ENCODE measurements at regions not wholly inside any gene's neighbourhood (a gene's known extent, or its start where the extent isn't known, plus 50 kb on each side); places are given as distances from the start of the nearest gene placed in this dataset.

- no peaks in the 10 kb centered on the region; the same call in 1 of the 2 replicates for H3K9me3 ChIP-seq (replicated peaks; ENCODE audit: control insufficient read depth, insufficient read depth, low read depth, low read length)
- BruUV-seq (replicated peaks), result no TSS peak
- intact Hi-C loops (cut with micrococcal nuclease) (no loop called here), in situ Hi-C loops (cut with MboI) (no loop called here)
- H3K4me3 ChIP-seq, result no peak overlapping the region
- no peak overlapping the region for H2AFZ ChIP-seq (ENCODE audit: low read depth, low read length)
- no peaks in the 10 kb centered on the region for H3K4me1 ChIP-seq (replicated peaks in 1 of 2; ENCODE audit: control insufficient read depth in 2 of 2, insufficient read depth in 2 of 2, low read length in 2 of 2)
- H3K9me1 ChIP-seq (ENCODE audit: control insufficient read depth, insufficient read depth, low read length), result no peaks in the 10 kb centered on the region
- ATAC-seq (no peak), DNase-seq (ENCODE audit: extremely low read depth in 1 of 4, low spot score in 3 of 4) (no peak), FAIRE-seq (no peak)
- WGBS (ENCODE audit: insufficient coverage, low coverage, missing lambda C conversion rate), result under 1% methylated on average over 5 of the region's 5 CpGs
- no peaks in the 10 kb centered on the region for H3K36me3 ChIP-seq (ENCODE audit: control insufficient read depth, insufficient read depth, low read length)
- ChIA-PET POLR2A (no interaction called here), CTCF (ENCODE audit: low intra/inter-chr PET ratio) (no interaction called here)
- no peaks in the 10 kb centered on the region for H3K27me3 ChIP-seq (ENCODE audit: control insufficient read depth in 2 of 2, insufficient read depth in 2 of 2, low read length in 2 of 2)
- no peak overlapping the region for H3K9ac ChIP-seq (ENCODE audit: insufficient read depth in 1 of 2, low read depth in 2 of 2, low read length in 2 of 2)
- no peak overlapping the region for H3K4me2 ChIP-seq (ENCODE audit: insufficient read depth, low read length)
- H4K20me1 ChIP-seq (replicated peaks; ENCODE audit: control insufficient read depth, insufficient read depth, low read length), result no peaks in the 10 kb centered on the region
- H3K79me2 ChIP-seq (ENCODE audit: control insufficient read depth, insufficient read depth, low read length), result no peaks in the 10 kb centered on the region
- H3K27ac ChIP-seq (ENCODE audit: extremely low read depth, low read depth, low read length), result no peak overlapping the region
- TF ChIP-seq PHTF2 (CRISPR knock-in tag; IDR thresholded peaks at IDR 0.05) (no peak), ZFP1 (CRISPR knock-in tag; IDR thresholded peaks at IDR 0.05) (no peak), HNRNPUL1 (IDR thresholded peaks at IDR 0.05; ENCODE audit: low read length) (no peak), ZBTB12 (CRISPR knock-in tag; IDR thresholded peaks at IDR 0.05) (no peak), HIVEP1 (CRISPR knock-in tag; IDR thresholded peaks at IDR 0.05) (no peak), ZNF239 (CRISPR knock-in tag; IDR thresholded peaks at IDR 0.05) (no peak), ZFP30 (CRISPR knock-in tag; IDR thresholded peaks at IDR 0.05; ENCODE audit: borderline replicate concordance) (no peak), DDX20 (tag; IDR thresholded peaks at IDR 0.05; ENCODE audit: low read depth) (no peak), ZNF655 (CRISPR knock-in tag; IDR thresholded peaks at IDR 0.05) (no peak), ETS1 (conservative IDR thresholded peaks at IDR 0.05; ENCODE audit: control insufficient read depth, low read depth, low read length) (no peak), KAT7 (CRISPR knock-in tag; IDR thresholded peaks at IDR 0.05; ENCODE audit: borderline replicate concordance) (no peak), UBTF (IDR thresholded peaks at IDR 0.05; ENCODE audit: borderline replicate concordance in 1 of 2, low read depth in 2 of 2, low read length in 2 of 2) (no peak), ETV1 (tag; conservative IDR thresholded peaks at IDR 0.05; ENCODE audit: low read depth) (no peak), BCLAF1 (IDR thresholded peaks at IDR 0.05; ENCODE audit: borderline replicate concordance in 1 of 2, control insufficient read depth in 1 of 2, low read depth in 2 of 2, low read length in 1 of 2) (no peak)
Observed at GRCh38 chr3:18830087-18830486, 318.2 kb upstream of the KCNH8 start.

Measured in K562 (cell line).